Fibroblast of lung (primary cell): ENCODE measurements at regions not wholly inside any gene's neighbourhood (a gene's known extent, or its start where the extent isn't known, plus 50 kb on each side); places are given as distances from the start of the nearest gene placed in this dataset.

Experiments used
- DNase-seq, 2 donors: peaks; one replicate each; pipeline versions ENCODE4 v3.0.0 to v3.0.0-alpha.2; 2010; ENCODE audit warnings: low read depth in 2 of 2
- H2AFZ ChIP-seq: 2 replicates; pipeline ENCODE4 v1.5.1; 2012; ENCODE audit warnings: low read length, control low read depth, inconsistent platforms
- H3K27ac ChIP-seq: 2 replicates; pipeline ENCODE4 v1.5.1; 2011; ENCODE audit warnings: low read length, control low read depth; ENCODE audit not compliant: insufficient read depth
- H3K27me3 ChIP-seq: 2 replicates; pipeline ENCODE4 v1.5.1; 2011; ENCODE audit warnings: mild to moderate bottlenecking, low read length; ENCODE audit not compliant: control insufficient read depth, insufficient read depth
- H3K36me3 ChIP-seq: 2 replicates; pipeline ENCODE4 v1.5.1; 2011; ENCODE audit warnings: low read length; ENCODE audit not compliant: control insufficient read depth, insufficient read depth
- H3K4me1 ChIP-seq: 2 replicates; pipeline ENCODE4 v1.5.1; 2011; ENCODE audit warnings: low read length; ENCODE audit not compliant: control insufficient read depth, insufficient read depth; ENCODE audit errors: extremely low read depth
- H3K4me2 ChIP-seq: 2 replicates; pipeline ENCODE4 v1.5.1; 2011; ENCODE audit warnings: low read length, control low read depth; ENCODE audit not compliant: insufficient read depth; ENCODE audit errors: extremely low read depth
- H3K4me3 ChIP-seq, 4 experiments: fragments of 200-600 bp in 1 of 4; sonication (generic) in 1 of 4; replicated peaks in 1 of 4; 2 replicates each; pipeline ENCODE4 v1.5.1; 2011 to 2016; ENCODE audit warnings: low read length in 4 of 4, low read depth in 3 of 4, mild to moderate bottlenecking in 3 of 4, control low read depth in 2 of 4, inconsistent platforms in 1 of 4, mixed read lengths in 1 of 4; ENCODE audit not compliant: insufficient read depth in 1 of 4; ENCODE audit errors: control extremely low read depth in 1 of 4
- H3K79me2 ChIP-seq: 2 replicates; pipeline ENCODE4 v1.5.1; 2012; ENCODE audit warnings: mild to moderate bottlenecking, low read length, inconsistent platforms; ENCODE audit not compliant: control insufficient read depth, insufficient read depth
- H3K9ac ChIP-seq: 2 replicates; pipeline ENCODE4 v1.5.1; 2011; ENCODE audit warnings: mild to moderate bottlenecking, low read length, control low read depth; ENCODE audit not compliant: insufficient read depth
- H3K9me3 ChIP-seq: 2 replicates; pipeline ENCODE4 v1.5.1; 2012; ENCODE audit warnings: low read depth, low read length; ENCODE audit not compliant: control insufficient read depth, insufficient read depth
- H4K20me1 ChIP-seq: 2 replicates; pipeline ENCODE4 v1.5.1; 2011; ENCODE audit warnings: low read length; ENCODE audit not compliant: control insufficient read depth, insufficient read depth; ENCODE audit errors: extremely low read depth
- EZH2 ChIP-seq: IDR thresholded peaks from 2 replicates; pipeline ENCODE4 v1.5.1; 2012; ENCODE audit warnings: low read length, control low read depth, mild to moderate bottlenecking; ENCODE audit errors: missing control alignments
- TF ChIP-seq, protein P1 (sequence below), 2 donors: IDR thresholded peaks in 1 of 2; conservative IDR thresholded peaks in 1 of 2; 1 replicate in 1 of 2; 2 replicates in 1 of 2; pipeline ENCODE4 v1.5.1; 2011 to 2012; ENCODE audit warnings: low read length in 2 of 2, control low read depth in 1 of 2, inconsistent platforms in 1 of 2, low read depth in 1 of 2, mild to moderate bottlenecking in 1 of 2

DNA sequence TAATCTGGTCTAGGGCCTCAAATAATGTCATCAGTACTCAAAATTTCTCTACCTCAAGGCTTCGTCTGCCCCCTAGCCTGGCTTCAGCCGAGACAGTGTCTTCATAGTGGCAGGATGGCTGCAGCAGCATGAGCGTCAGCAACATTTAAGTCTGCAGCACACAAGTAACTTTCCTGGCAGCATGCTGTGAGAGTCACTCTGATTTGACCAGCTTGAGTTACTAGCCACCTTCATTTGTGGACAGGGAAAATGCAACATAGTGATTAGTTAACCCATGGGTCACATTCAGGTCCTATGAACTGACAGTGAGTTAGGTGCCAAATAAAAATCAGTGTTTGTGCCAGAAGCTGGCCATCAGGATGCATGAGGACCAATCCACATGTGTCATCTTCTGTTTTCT is 209.9 kb upstream of the SLC35B3 start:
- no peak overlapping the region for H3K4me3 ChIP-seq
- H3K36me3 ChIP-seq = no peaks in the 10 kb centered on the region
- no peak for DNase-seq
- no peaks in the 10 kb centered on the region for H4K20me1 ChIP-seq
- no peak for TF ChIP-seq EZH2
- TF ChIP-seq, protein P1, sequence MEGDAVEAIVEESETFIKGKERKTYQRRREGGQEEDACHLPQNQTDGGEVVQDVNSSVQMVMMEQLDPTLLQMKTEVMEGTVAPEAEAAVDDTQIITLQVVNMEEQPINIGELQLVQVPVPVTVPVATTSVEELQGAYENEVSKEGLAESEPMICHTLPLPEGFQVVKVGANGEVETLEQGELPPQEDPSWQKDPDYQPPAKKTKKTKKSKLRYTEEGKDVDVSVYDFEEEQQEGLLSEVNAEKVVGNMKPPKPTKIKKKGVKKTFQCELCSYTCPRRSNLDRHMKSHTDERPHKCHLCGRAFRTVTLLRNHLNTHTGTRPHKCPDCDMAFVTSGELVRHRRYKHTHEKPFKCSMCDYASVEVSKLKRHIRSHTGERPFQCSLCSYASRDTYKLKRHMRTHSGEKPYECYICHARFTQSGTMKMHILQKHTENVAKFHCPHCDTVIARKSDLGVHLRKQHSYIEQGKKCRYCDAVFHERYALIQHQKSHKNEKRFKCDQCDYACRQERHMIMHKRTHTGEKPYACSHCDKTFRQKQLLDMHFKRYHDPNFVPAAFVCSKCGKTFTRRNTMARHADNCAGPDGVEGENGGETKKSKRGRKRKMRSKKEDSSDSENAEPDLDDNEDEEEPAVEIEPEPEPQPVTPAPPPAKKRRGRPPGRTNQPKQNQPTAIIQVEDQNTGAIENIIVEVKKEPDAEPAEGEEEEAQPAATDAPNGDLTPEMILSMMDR (conservative IDR thresholded peaks at IDR 0.05 in 1 of 2, IDR thresholded peaks at IDR 0.05 in 1 of 2; ENCODE audit: low read depth in 1 of 2, low read length in 2 of 2) = no peak
- H2AFZ ChIP-seq = no peak overlapping the region
- no peaks in the 10 kb centered on the region for H3K79me2 ChIP-seq
- H3K4me1 ChIP-seq = no peaks in the 10 kb centered on the region
- H3K27me3 ChIP-seq = no peaks in the 10 kb centered on the region
- no peak overlapping the region for H3K27ac ChIP-seq
- no peak overlapping the region for H3K9ac ChIP-seq
- no peak overlapping the region for H3K4me2 ChIP-seq
- no peaks in the 10 kb centered on the region for H3K9me3 ChIP-seq

DNA sequence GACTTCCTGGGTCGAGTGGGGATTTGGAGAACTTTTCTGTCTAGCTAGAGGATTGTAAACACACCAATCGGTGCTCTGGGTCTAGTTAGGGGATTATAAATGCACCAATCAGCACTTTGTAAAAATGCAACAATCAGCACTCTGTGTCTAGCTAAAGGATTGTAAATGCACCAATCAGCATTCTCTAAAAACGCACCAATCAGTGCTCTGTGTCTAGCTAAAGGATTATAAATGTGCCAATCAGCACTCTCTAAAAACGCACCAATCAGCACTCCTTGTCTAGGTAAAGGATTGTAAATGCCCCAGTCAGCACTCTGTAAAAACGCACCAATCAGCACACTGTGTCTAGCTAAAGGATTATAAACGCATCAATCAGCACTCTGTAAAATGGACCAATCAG is 209.0 kb upstream of the SLC35B3 start:
- no peak overlapping the region for H2AFZ ChIP-seq
- TF ChIP-seq, protein P1 (conservative IDR thresholded peaks at IDR 0.05 in 1 of 2, IDR thresholded peaks at IDR 0.05 in 1 of 2; ENCODE audit: low read depth in 1 of 2, low read length in 2 of 2) = no peak
- TF ChIP-seq EZH2 = no peak
- no peaks in the 10 kb centered on the region for H3K36me3 ChIP-seq
- no peaks in the 10 kb centered on the region for H3K9me3 ChIP-seq
- H3K4me1 ChIP-seq = no peaks in the 10 kb centered on the region
- no peak overlapping the region for H3K4me3 ChIP-seq
- no peak overlapping the region for H3K27ac ChIP-seq
- no peaks in the 10 kb centered on the region for H3K27me3 ChIP-seq
- no peak overlapping the region for H3K9ac ChIP-seq
- H3K79me2 ChIP-seq = no peaks in the 10 kb centered on the region
- no peaks in the 10 kb centered on the region for H4K20me1 ChIP-seq
- no peak for DNase-seq
- H3K4me2 ChIP-seq = no peak overlapping the region

DNA sequence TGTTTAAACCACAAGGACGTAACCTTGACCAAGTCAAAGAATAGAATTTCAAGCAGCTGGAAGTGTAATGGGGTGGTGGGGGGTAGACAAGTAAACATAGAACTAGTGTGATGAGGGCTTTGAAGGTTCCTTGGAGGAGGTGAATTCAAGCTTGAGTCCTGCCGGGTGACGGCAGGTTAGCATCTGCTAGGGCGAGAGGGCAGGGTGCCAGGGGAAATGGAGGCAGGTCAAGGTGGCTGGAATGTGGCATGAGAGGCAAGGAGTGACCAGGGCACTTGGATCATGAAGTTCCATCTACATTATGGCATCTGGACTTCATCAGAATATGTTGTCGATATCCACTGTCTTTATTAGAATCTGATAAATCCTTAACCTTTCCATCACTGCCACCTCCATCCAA is 207.5 kb upstream of the SLC35B3 start:
- H3K9me3 ChIP-seq = no peaks in the 10 kb centered on the region
- H3K4me1 ChIP-seq = no peaks in the 10 kb centered on the region
- no peak for TF ChIP-seq EZH2
- TF ChIP-seq, protein P1 (conservative IDR thresholded peaks at IDR 0.05 in 1 of 2, IDR thresholded peaks at IDR 0.05 in 1 of 2; ENCODE audit: low read depth in 1 of 2, low read length in 2 of 2) = no peak
- H3K9ac ChIP-seq = no peak overlapping the region
- no peak overlapping the region for H3K4me3 ChIP-seq
- DNase-seq = no peak
- H3K36me3 ChIP-seq = no peaks in the 10 kb centered on the region
- H3K79me2 ChIP-seq = no peaks in the 10 kb centered on the region
- H4K20me1 ChIP-seq = no peaks in the 10 kb centered on the region
- no peaks in the 10 kb centered on the region for H3K27me3 ChIP-seq
- H2AFZ ChIP-seq = no peak overlapping the region
- no peak overlapping the region for H3K27ac ChIP-seq
- no peak overlapping the region for H3K4me2 ChIP-seq
